ENCODE measurements at regions not wholly inside any gene's neighbourhood (a gene's known extent, or its start where the extent isn't known, plus 50 kb on each side); places are given as distances from the start of the nearest gene placed in this dataset.

GRCh38 chr5:6867712-6868111, 154.5 kb downstream of the TENT4A start:
- intact Hi-C loops (cut with DNase I), result no loop called here
- no peak for DNase-seq

DNA sequence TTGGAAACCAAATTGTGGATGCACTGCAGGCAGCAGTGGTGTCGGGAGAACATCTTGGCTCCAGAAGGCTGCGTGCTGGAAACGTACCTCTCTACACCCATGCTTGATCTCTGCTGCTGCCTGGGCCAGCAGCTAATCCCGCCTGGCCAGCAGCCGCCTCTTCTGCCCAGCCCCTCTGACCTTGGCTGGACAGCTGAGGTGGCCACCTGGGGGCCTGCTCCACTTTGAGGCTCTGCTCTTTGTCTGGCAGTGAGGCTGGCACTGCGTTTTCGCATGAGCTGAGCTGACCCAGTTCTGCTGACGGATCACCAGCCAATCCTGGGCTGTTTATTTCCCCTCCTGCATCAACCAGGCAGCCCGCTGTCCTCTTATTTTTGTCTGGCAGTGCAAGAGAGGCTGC, 154.9 kb downstream of the TENT4A start:
- intact Hi-C loops (cut with DNase I), result no loop called here
- peak; percentile 24 to 94 (median 71) for DNase-seq

DNA sequence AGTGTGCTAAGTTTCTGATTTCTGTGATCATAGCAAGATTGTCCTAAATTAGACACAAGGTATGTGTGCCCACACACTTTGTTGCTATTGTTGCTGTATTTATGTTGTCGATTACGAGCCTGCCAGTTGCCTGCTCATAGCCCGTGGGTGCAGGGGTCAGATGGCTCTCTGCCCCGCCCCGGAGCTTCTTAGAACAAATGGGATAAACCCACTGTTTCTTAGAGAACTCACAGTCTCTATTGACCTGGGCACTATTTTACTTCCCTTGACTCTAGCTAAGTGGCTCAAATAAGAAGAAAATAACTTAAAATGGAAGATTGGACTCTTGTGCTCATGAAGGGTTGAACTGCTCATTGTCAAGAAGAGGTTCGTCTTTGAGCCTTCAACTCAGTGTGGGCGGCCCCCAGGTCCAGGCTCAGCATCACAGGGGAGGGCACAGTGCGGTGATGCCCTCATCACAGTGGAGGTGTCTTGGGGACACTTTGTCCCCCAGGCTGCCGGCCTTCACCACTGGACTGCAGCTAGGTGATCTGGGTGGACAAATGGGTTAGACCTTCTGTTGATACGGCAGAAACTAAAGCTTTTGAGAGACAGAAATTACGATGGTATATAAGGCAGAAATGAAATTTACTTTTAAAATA, 155.5 kb downstream of the TENT4A start:
- peak in 1 of 10 donors; percentile 79 for DNase-seq
- intact Hi-C loops (cut with DNase I), result no loop called here

- DNase-seq, result no peak
- intact Hi-C loops (cut with DNase I), result no loop called here
Observed at GRCh38 chr5:6869677-6870076, 156.4 kb downstream of the TENT4A start.

DNA sequence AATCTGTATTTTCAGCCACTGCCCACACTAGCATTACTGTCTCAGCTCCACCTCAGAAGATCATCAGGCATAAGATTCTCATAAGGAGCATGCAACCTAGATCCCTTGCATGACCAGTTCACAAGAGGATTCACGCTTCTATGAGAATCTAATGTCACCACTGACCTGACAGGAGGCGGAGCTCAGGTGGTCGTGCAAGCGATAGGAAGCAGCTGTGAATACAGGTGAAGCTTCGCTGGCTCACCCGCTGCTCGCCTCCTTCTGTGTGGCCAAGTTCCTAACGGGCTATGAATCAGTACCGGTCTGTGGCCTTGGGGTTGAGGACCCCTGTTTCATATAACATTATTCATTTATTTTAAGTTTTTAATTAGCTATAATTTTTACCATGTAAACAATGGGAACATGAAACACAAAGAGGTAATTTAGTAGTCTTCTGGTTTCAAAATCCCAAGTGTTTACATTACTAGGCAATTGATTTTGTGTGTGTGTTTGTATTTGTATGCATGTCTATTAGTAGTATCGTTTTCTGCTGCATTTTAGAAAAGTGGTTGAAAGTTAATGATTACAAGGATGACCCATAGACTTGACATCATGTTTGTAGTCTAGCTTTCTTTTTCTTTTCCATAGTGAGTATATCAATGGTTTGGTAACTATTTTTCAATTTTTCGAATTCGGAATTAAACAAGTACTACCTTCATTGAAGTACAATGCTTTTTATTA, 159.4 kb downstream of the TENT4A start:
- DNase-seq, result no peak
- intact Hi-C loops (cut with DNase I), result no loop called here

DNA sequence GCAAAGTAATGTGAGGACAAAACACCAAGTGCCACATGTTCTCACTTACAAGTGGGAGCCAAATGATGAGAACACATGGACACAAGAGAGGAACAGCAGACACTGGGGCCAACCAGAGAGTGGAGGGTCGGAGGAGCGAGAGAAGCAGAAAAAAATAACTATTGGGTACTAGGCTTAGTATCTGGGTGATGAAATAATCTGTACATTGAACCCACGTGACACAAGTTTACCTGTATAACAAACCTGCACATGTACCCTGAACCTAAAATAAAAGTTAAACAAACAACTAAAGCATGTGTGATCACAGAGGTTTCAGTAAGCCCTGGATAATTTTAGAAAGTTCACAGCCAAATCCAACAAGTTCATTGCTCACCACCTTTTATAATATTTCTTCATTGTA, 160.1 kb downstream of the TENT4A start:
- intact Hi-C loops (cut with DNase I), result no loop called here
- no peak for DNase-seq

- intact Hi-C loops (cut with DNase I), result no loop called here
- no peak for DNase-seq
Observed at GRCh38 chr5:6875376-6875775, 162.1 kb downstream of the TENT4A start.

DNA sequence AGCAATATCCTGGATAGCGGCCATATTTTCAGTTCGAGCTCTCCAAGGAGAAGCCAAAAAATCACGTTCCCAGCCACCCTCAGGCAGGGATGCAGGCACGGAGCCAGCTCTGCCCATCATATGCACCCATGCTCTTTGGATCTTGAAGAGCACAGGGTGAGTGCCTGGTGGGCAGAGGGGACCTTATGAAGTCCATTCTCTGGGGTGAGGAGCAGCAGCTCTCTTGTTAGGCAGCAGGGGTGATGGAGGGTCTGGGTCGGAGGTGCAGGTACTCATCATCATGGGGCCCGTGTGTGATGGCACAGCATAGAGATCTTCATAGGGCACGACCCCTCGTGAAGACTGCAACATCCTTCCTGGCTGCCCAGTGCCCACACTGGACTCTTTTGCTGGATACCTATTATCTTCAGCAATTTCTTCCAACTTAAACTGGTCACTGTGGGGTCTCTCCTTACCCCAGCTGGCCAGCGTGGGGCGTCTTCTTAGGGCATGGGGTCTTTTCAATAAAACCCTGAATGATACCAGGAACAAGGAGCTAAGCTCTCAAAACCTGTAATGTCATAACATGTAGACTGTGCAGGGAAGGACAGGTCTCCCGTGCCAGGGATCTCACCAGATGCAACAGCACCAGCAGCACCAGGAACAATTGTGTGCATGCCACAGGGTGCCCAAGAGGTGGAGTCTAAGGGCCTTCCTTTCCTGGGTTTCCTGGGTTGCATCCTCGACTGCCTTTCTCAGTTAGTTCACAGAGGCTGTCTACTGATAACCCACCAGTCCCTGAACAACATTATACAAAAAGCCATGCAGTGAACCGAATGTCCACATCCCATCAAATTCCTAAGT, 165.0 kb downstream of the TENT4A start:
- DNase-seq, result no peak
- intact Hi-C loops (cut with DNase I), result no loop called here

GRCh38 chr5:6885581-6885980, 172.3 kb downstream of the TENT4A start:
- no peak for DNase-seq
- intact Hi-C loops (cut with DNase I), result no loop called here

DNA sequence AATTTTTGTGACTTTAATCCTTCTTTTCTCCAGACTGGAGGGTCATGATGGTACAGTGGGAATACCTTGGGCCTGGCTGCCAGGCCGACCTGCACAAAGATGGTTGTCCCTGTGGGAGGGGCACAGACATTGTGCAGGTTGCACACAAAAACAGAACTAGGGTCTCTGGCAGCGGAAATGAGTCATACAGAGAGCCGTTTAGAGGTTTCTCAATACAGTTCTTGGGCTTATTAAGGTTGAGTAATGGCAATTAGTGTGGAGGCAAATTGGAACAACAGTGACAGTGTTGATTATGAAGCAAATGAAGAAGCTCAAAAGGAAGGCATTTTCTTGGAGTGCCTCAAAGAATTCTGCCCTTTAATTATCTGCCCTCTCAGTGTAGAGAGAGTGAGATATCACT, 173.6 kb downstream of the TENT4A start:
- no peak for DNase-seq
- intact Hi-C loops (cut with DNase I), result no loop called here

DNA sequence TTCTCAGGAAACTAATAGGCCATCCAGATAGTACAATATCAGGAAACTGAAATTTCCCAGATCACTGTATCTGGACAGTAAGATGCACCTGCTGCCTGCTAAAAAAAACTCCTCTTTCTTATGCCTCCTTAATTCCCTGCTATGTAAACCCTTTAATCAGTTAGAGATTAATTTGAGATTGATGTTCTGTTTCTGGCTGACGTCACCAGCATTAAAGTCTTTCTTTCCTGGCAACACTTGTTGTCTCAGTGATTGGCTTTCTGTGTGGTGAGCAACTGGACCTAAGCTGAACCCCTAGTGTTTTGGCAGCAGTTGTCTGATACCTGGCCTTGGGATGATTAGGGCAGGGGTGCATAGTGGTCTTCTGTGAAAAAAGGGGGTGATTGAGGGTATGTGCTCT, 175.8 kb downstream of the TENT4A start:
- no peak for DNase-seq
- intact Hi-C loops (cut with DNase I), result no loop called here

DNA sequence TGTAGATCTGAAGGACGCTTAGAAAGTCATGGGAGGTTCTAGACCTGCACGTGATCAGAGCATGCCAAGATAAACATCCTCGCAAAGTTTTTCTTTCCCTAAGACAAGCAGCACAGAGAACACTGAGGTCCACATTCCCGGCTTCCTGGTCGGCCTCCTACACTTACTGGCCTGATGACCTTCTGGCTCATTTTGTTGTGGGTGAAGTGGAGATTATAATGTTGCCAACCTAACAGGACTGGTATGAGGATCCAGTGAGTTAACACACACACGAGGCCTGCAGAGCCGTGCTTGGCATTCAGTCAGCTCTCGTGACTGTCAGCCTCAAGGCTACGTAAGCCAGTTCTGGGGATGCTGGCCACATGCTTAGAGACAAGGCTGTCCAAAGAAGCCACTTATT, 186.0 kb downstream of the TENT4A start:
- no peak for DNase-seq
- intact Hi-C loops (cut with DNase I), result no loop called here

DNA sequence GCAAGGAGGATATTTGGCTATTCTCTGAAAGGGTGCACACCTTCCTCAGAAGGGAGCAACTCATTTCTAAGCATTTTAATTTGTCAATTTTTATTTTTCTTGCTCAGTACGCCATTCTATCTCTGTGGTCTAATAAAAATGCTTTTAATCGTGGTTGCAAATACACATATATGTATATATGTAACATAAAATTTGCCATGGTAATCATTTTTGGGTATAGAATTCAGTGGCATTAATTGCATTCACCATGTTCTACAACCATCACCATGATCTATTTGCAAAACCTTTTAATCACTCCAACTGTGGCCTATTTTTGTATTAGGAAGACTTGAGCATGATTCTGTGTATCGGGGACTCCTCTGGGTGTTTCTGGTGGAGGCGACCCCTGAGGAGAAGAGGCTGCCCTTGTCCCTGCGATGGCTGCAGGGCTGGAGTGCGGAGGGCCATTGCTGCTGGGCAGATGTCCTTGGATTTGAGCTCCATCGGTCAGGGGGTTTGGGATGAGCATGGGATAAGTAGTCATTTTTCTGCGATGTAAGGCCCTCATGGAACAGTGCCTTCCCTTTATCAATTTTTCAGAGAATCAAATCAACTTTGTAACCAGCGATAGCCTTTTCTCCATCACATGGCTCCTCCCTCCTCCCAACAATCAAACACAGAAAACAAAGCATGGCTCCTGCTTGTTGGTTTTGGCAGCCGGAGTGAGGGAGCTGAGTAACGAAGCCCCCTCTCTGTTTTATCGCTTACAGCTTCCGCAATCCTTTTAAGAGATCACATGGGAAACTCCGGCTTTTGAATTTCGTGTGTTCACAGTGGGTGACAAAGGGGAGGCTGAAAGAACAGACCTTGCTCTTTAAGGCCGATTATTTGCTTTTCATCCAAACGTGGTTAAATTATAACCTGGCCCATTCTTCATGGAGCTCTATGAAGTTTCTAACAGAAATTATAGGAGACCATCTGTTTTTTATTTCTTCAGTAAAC, 187.3 kb downstream of the TENT4A start:
- intact Hi-C loops (cut with DNase I), result no loop called here
- no peak for DNase-seq

DNA sequence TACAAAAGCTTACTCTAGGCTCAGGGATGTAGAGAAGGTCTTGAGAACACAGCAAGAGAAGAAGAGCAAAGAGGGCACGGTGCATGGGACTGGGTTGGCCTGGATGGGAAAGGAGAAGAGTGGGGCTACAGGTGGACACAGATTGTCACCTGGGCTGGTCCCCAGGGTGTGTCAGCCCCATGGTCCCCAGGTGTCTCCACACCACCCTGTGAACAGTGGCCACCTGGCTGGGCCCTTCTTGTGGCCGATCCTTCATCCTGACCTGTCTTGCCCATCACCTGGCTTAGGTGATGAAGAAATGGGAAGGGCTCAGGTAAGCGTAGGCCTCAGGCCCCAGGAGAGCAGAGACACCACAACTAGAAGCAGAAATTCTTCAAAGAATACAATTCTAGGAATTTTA, 188.9 kb downstream of the TENT4A start:
- intact Hi-C loops (cut with DNase I), result no loop called here
- no peak for DNase-seq

DNA sequence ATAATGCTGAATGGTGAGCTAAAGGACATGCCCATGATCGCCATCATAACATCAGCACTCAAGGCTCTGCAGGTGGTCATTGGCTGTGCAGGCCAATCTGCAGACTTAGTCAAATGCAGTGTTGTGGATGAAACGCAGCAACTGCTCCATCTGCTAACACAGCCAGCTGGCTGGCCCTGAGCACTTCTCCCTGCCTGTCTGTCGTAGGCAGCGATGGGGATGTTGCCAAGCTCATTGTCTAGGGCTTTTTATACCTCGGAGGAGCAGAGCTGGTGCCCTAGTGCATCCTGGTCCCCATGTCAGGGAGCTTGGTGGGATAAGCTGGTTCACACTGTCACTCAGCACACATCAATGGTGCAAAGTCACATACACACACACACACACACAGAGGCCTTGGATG, 189.4 kb downstream of the TENT4A start:
- intact Hi-C loops (cut with DNase I), result no loop called here
- peak in 8 of 10 donors; percentile 65 to 94 (median 79) for DNase-seq

DNA sequence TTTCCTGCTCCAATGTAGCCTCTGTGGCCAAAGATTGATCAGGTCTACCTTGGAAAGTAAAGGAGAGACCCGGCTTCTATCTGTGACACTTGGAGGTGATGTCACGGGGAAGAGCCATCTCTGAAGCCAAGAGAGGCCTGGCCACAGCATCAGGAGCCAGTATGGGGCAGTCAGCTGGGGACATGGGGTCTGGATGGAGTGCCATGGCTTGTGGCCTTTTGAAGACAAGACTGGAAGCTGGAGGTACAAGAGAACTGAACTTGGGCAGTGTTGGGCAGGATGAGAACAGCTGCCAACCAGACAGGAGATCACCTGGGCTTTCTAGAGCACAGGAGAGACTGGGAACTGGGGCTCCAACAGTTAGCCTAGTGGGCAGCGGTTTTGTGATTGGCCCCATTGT, 190.7 kb downstream of the TENT4A start:
- intact Hi-C loops (cut with DNase I), result no loop called here
- DNase-seq, result no peak

DNA sequence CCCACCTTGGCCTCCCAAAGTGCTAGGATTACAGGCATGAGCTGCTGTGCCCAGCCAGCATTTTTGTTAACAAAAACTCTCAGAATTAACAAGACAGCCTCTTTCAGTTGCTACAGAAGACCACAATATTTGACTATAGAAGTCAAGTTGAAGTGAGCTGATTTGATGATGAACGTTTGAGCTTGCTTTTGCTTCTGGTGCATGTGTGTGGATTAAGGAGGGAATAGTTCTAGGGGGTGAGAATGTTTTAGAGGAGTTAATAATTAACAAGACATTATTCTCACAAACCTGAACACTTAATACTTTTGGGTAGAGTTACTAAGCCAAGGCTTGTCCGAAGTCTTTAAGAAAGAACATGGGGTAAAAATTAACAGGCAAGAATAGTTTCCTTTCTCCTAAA, 191.6 kb downstream of the TENT4A start:
- DNase-seq, result no peak
- intact Hi-C loops (cut with DNase I), result no loop called here

DNA sequence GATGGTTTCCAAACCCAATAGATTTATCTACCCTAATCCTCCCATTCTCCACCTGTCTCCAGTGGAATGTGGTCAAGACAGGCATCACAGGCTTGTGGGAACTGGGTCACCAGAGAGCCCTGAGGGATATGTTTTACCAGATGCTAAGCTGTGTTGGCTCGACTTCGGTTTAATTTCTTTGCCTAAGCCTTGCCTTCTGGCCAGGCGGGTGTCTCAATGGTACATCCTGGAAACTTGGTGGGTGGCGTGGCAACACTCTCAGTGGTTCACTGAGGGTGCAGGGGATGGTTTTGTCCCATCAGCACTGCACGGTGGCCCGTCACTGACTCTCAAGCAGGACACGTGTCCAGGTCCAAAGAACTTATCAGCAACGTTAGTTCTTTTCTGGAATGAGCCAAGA, 192.2 kb downstream of the TENT4A start:
- no peak for DNase-seq
- intact Hi-C loops (cut with DNase I), result no loop called here

- intact Hi-C loops (cut with DNase I), result no loop called here
- no peak for DNase-seq
Observed at GRCh38 chr5:6905883-6906282, 192.7 kb downstream of the TENT4A start.

GRCh38 chr5:6907320-6907918, 194.2 kb downstream of the TENT4A start:
- intact Hi-C loops (cut with DNase I), result no loop called here
- no peak for DNase-seq
